HUES64 (cell line): ENCODE measurements at regions not wholly inside any gene's neighbourhood (a gene's known extent, or its start where the extent isn't known, plus 50 kb on each side); places are given as distances from the start of the nearest gene placed in this dataset.

Source experiments
- H3K27ac ChIP-seq: 2 replicates; pipeline ENCODE4 v1.7.0; 2013; ENCODE audit warnings: low read depth, low read length, inconsistent platforms
- H3K27me3 ChIP-seq: 2 replicates; pipeline ENCODE4 v1.6.1; 2013; ENCODE audit warnings: mild to moderate bottlenecking, low read length; ENCODE audit not compliant: insufficient read depth
- H3K36me3 ChIP-seq: 2 replicates; pipeline ENCODE4 v1.6.1; 2013; ENCODE audit warnings: mild to moderate bottlenecking, low read length; ENCODE audit not compliant: insufficient read depth
- H3K4me1 ChIP-seq: 2 replicates; pipeline ENCODE4 v1.6.1; 2013; ENCODE audit warnings: mild to moderate bottlenecking, low read length, moderate library complexity; ENCODE audit not compliant: insufficient read depth
- H3K4me3 ChIP-seq: 2 replicates; pipeline ENCODE4 v1.5.1; 2013; ENCODE audit warnings: mild to moderate bottlenecking, low read length, moderate library complexity
- H3K9ac ChIP-seq: 2 replicates; pipeline ENCODE4 v1.6.1; 2013; ENCODE audit warnings: mild to moderate bottlenecking, low read depth, low read length
- H3K9me3 ChIP-seq: 2 replicates; pipeline ENCODE4 v1.6.1; 2013; ENCODE audit warnings: low read depth, low read length; ENCODE audit not compliant: insufficient read depth
- WGBS: fragments of 150-250, 120-280 bp; methylation state at CpG from one replicate; pipeline ENCODE4 v1.1.7; 2013; ENCODE audit warnings: missing lambda C conversion rate; 5-methylcytosine and 5-hydroxymethylcytosine counted together

GRCh38 chr2:207260947-207261346 lies 95.2 kb upstream of the KLF7 start:
- H3K4me1 ChIP-seq, result peaks cover 20% of the 10 kb centered on the region; the same call in 1 of the 2 replicates
- no peak overlapping the region for H3K4me3 ChIP-seq
- WGBS, result 94% methylated on average over 2 of the region's 4 CpGs
- no peak overlapping the region for H3K27ac ChIP-seq
- H3K27me3 ChIP-seq, result no peaks in the 10 kb centered on the region
- no peaks in the 10 kb centered on the region for H3K9me3 ChIP-seq
- no peak overlapping the region for H3K9ac ChIP-seq
- H3K36me3 ChIP-seq, result no peaks in the 10 kb centered on the region

GRCh38 chr2:207264310-207264709 lies 98.6 kb upstream of the KLF7 start:
- Histone ChIP-seq H3K27ac (no peak overlapping the region), H3K27me3 (no peaks in the 10 kb centered on the region), H3K9me3 (no peaks in the 10 kb centered on the region), H3K9ac (no peak overlapping the region), H3K4me1 (0 out of 2 replicates have a peak, but pooled peaks cover under 1% of the 10 kb centered on the region), H3K4me3 (no peak overlapping the region), H3K36me3 (no peaks in the 10 kb centered on the region)
- WGBS, result 98% methylated on average over 2 of the region's 2 CpGs

GRCh38 chr2:207265332-207265731 lies 99.6 kb upstream of the KLF7 start:
- Histone ChIP-seq H3K4me1 (no peaks in the 10 kb centered on the region), H3K4me3 (no peak overlapping the region), H3K27ac (no peak overlapping the region), H3K36me3 (no peaks in the 10 kb centered on the region), H3K9me3 (no peaks in the 10 kb centered on the region), H3K9ac (no peak overlapping the region), H3K27me3 (no peaks in the 10 kb centered on the region)
- WGBS, result 98% methylated on average over 2 of the region's 2 CpGs

GRCh38 chr2:207265869-207266268 lies 100.1 kb upstream of the KLF7 start:
- Histone ChIP-seq H3K4me3 (no peak overlapping the region), H3K9me3 (no peaks in the 10 kb centered on the region), H3K4me1 (no peaks in the 10 kb centered on the region), H3K36me3 (no peaks in the 10 kb centered on the region), H3K27me3 (no peaks in the 10 kb centered on the region), H3K9ac (no peak overlapping the region), H3K27ac (no peak overlapping the region)
- 93% methylated on average over 6 of the region's 6 CpGs for WGBS

- no peak overlapping the region for H3K27ac ChIP-seq
- H3K4me1 ChIP-seq, result no peaks in the 10 kb centered on the region
- H3K9ac ChIP-seq, result no peak overlapping the region
- H3K9me3 ChIP-seq, result no peaks in the 10 kb centered on the region
- H3K4me3 ChIP-seq, result no peak overlapping the region
- no peaks in the 10 kb centered on the region for H3K36me3 ChIP-seq
- no peaks in the 10 kb centered on the region for H3K27me3 ChIP-seq
- WGBS, result 79% methylated on average over 6 of the region's 7 CpGs
Measured at GRCh38 chr2:207266648-207267047, 100.9 kb upstream of the KLF7 start.

- H3K36me3 ChIP-seq, result no peaks in the 10 kb centered on the region
- no peaks in the 10 kb centered on the region for H3K4me1 ChIP-seq
- H3K27me3 ChIP-seq, result no peaks in the 10 kb centered on the region
- no peaks in the 10 kb centered on the region; the same call in 1 of the 2 replicates for H3K9me3 ChIP-seq
- 90% methylated on average over 2 of the region's 2 CpGs for WGBS
- H3K27ac ChIP-seq, result no peak overlapping the region
- no peak overlapping the region for H3K9ac ChIP-seq
- H3K4me3 ChIP-seq, result no peak overlapping the region
Measured at GRCh38 chr2:207269038-207269437, 103.3 kb upstream of the KLF7 start.

GRCh38 chr2:207274530-207275189 lies 108.9 kb upstream of the KLF7 start:
- Histone ChIP-seq H3K4me3 (no peak overlapping the region), H3K27ac (no peak overlapping the region), H3K36me3 (no peaks in the 10 kb centered on the region), H3K4me1 (no peaks in the 10 kb centered on the region; the same call in 1 of the 2 replicates), H3K9me3 (no peaks in the 10 kb centered on the region; the same call in 1 of the 2 replicates), H3K27me3 (no peaks in the 10 kb centered on the region), H3K9ac (no peak overlapping the region)
- 98% methylated on average over 5 of the region's 5 CpGs for WGBS

GRCh38 chr2:207275779-207276178 lies 110.0 kb upstream of the KLF7 start:
- no peaks in the 10 kb centered on the region; the same call in 1 of the 2 replicates for H3K9me3 ChIP-seq
- no peak overlapping the region for H3K9ac ChIP-seq
- WGBS, result 89% methylated on average over 2 of the region's 2 CpGs
- no peaks in the 10 kb centered on the region for H3K27me3 ChIP-seq
- no peak overlapping the region for H3K27ac ChIP-seq
- no peak overlapping the region for H3K4me3 ChIP-seq
- H3K4me1 ChIP-seq, result no peaks in the 10 kb centered on the region; the same call in 1 of the 2 replicates
- no peaks in the 10 kb centered on the region for H3K36me3 ChIP-seq

- Histone ChIP-seq H3K9ac (no peak overlapping the region), H3K4me3 (no peak overlapping the region), H3K36me3 (no peaks in the 10 kb centered on the region), H3K27me3 (no peaks in the 10 kb centered on the region), H3K27ac (no peak overlapping the region), H3K4me1 (no peaks in the 10 kb centered on the region; the same call in 1 of the 2 replicates), H3K9me3 (no peaks in the 10 kb centered on the region; the same call in 1 of the 2 replicates)
Measured at GRCh38 chr2:207276248-207276647, 110.5 kb upstream of the KLF7 start.

- no peaks in the 10 kb centered on the region; the same call in 1 of the 2 replicates for H3K9me3 ChIP-seq
- WGBS, result 93% methylated on average over 3 of the region's 3 CpGs
Measured at GRCh38 chr2:207276858-207277257, 111.1 kb upstream of the KLF7 start.

GRCh38 chr2:207279520-207279919 lies 113.8 kb upstream of the KLF7 start:
- H3K9ac ChIP-seq, result no peak overlapping the region
- H3K4me1 ChIP-seq, result peaks cover 7% of the 10 kb centered on the region; the same call in 1 of the 2 replicates
- no peak overlapping the region for H3K27ac ChIP-seq
- no peaks in the 10 kb centered on the region for H3K36me3 ChIP-seq
- no peaks in the 10 kb centered on the region for H3K27me3 ChIP-seq
- no CpG with 5 or more reads among the region's 2 CpGs for WGBS
- no peaks in the 10 kb centered on the region for H3K9me3 ChIP-seq
- H3K4me3 ChIP-seq, result no peak overlapping the region

More at GRCh38 chr2:207276858-207277257, 111.1 kb upstream of the KLF7 start:
- H3K36me3 ChIP-seq, result no peaks in the 10 kb centered on the region
- no peaks in the 10 kb centered on the region for H3K27me3 ChIP-seq
- no peak overlapping the region for H3K27ac ChIP-seq
- no peak overlapping the region for H3K4me3 ChIP-seq
- no peak overlapping the region for H3K9ac ChIP-seq
- H3K4me1 ChIP-seq, result no peaks in the 10 kb centered on the region; the same call in 1 of the 2 replicates
